GM12873 (cell line): ENCODE measurements at regions not wholly inside any gene's neighbourhood (a gene's known extent, or its start where the extent isn't known, plus 50 kb on each side); places are given as distances from the start of the nearest gene placed in this dataset.

Experiments
- TF ChIP-seq, protein P1 (sequence below): IDR thresholded peaks from 2 replicates; pipeline ENCODE4 v1.5.1; 2012; ENCODE audit warnings: low read depth, mild to moderate bottlenecking, moderate library complexity, low read length, control low read depth; ENCODE audit not compliant: insufficient read depth; ENCODE audit errors: missing control alignments

DNA sequence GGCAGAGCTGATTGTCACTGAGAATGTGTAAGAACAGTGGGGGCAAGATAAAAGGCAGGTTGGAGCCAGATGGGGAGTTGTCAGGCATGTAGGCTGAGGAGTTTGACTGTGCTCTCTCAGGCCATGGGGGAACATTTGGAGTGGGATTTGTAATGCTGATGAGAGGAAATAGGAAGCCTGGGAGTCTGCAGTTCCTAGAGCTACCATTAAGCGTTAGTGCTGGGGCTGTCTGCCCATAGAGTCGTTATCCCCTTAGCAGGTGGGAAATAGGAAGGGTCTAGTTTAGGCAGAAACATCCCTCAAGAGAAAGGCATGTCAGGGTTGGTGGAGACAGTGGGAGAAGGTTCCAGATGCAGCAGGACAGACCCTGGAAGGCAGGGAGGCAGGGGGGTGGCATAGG is 75.5 kb downstream of the RPS24 start:
- TF ChIP-seq, protein P1, sequence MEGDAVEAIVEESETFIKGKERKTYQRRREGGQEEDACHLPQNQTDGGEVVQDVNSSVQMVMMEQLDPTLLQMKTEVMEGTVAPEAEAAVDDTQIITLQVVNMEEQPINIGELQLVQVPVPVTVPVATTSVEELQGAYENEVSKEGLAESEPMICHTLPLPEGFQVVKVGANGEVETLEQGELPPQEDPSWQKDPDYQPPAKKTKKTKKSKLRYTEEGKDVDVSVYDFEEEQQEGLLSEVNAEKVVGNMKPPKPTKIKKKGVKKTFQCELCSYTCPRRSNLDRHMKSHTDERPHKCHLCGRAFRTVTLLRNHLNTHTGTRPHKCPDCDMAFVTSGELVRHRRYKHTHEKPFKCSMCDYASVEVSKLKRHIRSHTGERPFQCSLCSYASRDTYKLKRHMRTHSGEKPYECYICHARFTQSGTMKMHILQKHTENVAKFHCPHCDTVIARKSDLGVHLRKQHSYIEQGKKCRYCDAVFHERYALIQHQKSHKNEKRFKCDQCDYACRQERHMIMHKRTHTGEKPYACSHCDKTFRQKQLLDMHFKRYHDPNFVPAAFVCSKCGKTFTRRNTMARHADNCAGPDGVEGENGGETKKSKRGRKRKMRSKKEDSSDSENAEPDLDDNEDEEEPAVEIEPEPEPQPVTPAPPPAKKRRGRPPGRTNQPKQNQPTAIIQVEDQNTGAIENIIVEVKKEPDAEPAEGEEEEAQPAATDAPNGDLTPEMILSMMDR = no peak

DNA sequence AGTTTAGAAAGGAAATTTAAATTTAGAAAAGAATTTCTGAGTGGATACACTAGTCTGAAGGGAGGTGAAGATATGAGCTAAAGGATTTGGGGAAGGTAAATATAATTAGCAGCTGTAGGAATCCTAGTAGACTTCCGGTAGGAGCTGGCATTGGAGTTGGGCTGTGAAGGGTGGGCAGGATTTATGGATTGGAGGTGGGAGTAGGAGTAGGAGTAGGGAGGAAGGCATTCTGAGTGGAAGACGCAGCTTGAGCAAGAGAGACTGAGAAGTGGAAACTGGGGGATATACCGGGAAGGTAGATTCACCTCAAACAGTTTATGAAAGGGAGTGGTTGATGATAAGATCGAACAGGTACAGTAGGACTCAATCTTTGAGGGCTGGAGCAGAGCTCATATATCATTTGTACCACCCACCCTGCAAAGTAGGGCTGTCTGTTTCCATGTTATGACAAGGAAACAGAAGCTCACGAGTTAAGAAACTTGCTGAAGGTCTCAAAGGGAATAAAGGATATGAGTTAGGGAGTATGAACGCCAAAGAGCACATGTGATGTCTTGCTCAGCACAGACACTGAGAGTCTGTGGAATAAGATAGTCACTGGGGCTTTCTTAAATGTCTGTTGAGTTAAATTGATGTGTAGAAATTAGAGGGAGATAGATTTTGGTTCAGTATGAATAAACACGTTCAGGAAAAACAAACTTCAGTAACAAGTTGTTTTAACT is 81.6 kb downstream of the RPS24 start:
- TF ChIP-seq, protein P1 = no peak

DNA sequence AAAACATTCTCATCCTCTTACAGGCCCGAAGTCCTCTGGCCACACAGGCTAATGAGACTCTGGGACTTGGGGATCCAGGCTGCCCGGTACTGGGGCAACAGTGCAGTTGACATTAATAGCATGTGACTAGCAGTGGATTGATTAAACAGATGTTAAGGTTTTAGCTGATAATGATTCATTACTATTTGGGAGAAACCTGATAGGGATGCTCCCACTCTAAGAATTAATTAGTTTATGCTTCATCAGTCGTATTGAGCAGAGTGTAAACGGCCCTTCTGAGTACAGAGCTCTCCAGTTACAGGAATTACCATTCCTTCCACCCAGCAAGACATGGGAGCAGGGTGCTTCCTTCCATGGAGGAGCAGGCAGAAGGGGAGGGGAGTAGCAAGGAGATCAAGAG is 82.7 kb downstream of the RPS24 start:
- TF ChIP-seq, protein P1 = no peak

DNA sequence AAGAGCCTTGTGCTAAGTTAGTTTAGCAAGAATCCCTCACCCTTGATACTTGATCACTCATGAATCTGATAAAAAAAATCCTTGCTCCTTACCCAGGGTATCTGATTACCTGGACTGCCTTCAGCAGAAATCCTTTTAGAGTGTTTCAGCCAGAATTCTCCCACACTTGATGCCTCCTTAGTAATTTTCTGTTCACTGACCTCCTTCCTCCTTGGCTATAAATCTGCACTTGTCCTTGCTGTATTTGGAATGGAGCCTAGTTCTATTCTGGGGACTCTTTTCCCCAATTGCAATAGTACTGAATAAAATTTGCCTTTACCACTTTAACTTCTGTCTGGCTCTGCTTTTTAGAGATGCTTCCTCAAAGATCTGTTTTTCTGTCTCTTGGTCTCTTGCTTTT is 84.9 kb downstream of the RPS24 start:
- TF ChIP-seq, protein P1 = no peak

DNA sequence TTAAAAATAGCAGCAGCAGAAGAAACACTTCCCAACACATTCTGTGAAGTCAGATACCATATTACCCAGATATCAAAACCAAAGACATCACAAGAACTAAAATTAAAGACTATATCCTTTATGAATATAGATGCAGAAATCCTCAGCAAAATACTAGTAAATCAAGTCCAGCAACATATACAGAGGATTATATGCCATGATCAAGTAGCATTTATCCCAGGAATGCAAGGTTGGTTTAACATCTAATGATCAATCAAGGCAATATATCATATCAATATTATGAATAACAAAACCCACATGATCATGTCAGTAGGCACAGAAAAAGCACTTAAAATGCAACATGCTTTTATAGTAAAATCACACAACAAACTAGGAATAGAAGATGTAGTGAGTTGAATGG is 88.1 kb downstream of the RPS24 start:
- TF ChIP-seq, protein P1 = no peak

DNA sequence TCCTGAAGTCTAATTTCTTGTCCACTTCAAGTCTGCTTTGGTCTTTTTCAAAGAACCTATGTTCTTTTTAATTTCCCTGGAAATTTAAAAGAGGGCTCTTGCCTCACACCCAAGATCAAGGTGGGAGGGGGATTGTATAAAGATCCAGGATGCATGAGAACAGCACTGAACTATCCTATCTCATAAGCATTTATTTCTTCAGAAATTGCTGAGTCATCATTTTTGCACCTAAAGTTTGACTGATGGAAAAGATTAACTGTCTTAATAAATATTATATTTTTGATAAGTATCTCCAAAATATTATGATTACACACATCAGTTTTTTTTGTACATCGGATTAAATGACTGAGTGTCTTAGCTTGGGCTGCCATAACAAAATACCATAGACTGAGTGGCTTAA is 90.5 kb downstream of the RPS24 start:
- TF ChIP-seq, protein P1 = no peak

DNA sequence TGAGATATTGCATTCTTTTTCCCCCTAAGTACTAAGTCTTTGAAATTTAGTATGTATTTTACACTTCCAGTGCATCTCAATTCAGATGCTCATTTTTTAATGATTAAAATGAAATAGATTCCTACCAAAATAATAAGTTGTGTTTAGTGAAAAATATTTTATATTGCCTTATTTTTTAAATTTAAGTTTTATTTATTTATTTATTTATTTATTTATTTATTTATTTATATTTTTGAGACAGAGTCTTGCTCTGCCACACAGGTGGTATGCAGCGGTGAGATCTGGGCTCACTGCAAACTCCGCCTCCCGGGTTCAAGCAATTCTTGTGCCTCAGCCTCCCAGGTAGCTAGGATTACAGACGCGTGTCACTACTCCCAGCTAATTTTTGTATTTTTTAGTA is 95.5 kb downstream of the RPS24 start:
- TF ChIP-seq, protein P1 = no peak
